ENCODE measurements at regions not wholly inside any gene's neighbourhood (a gene's known extent, or its start where the extent isn't known, plus 50 kb on each side); places are given as distances from the start of the nearest gene placed in this dataset.

- TF ChIP-seq POLR2AphosphoS5 (IDR thresholded peaks at IDR 0.05; ENCODE audit: borderline replicate concordance, low read depth, low read length) (no peak), EZH2 (IDR thresholded peaks at IDR 0.05) (no peak), FOXP2 (optimal IDR thresholded peaks at IDR 0.05; ENCODE audit: control extremely low read depth, extremely low read length, insufficient read depth) (no peak)
Observed at GRCh38 chr22:44566911-44567310, 68.9 kb upstream of the RTL6 start.
